ENCODE measurements at regions not wholly inside any gene's neighbourhood (a gene's known extent, or its start where the extent isn't known, plus 50 kb on each side); places are given as distances from the start of the nearest gene placed in this dataset.

GRCh38 chr4:86442881-86443280 is 83.0 kb upstream of the MAPK10 start:
- FAIRE-seq (no peak), ATAC-seq (no peak), DNase-seq (ENCODE audit: extremely low read depth in 1 of 4, low spot score in 3 of 4) (no peak)
- Histone ChIP-seq H3K4me2 (ENCODE audit: insufficient read depth, low read length) (no peak overlapping the region), H3K9me3 (replicated peaks; ENCODE audit: control insufficient read depth, insufficient read depth, low read depth, low read length) (no peaks in the 10 kb centered on the region), H2AFZ (ENCODE audit: low read depth, low read length) (no peak overlapping the region), H3K79me2 (ENCODE audit: control insufficient read depth, insufficient read depth, low read length) (no peaks in the 10 kb centered on the region), H3K9me1 (ENCODE audit: control insufficient read depth, insufficient read depth, low read length) (no peaks in the 10 kb centered on the region), H3K27me3 (ENCODE audit: control insufficient read depth in 2 of 2, insufficient read depth in 2 of 2, low read length in 2 of 2) (no peaks in the 10 kb centered on the region), H3K27ac (ENCODE audit: extremely low read depth, low read depth, low read length) (no peak overlapping the region), H3K9ac (ENCODE audit: insufficient read depth in 1 of 2, low read depth in 2 of 2, low read length in 2 of 2) (no peak overlapping the region), H4K20me1 (replicated peaks; ENCODE audit: control insufficient read depth, insufficient read depth, low read length) (no peaks in the 10 kb centered on the region), H3K36me3 (ENCODE audit: control insufficient read depth, insufficient read depth, low read length) (no peaks in the 10 kb centered on the region), H3K4me3 (no peak overlapping the region), H3K4me1 (replicated peaks in 1 of 2; ENCODE audit: control insufficient read depth in 2 of 2, insufficient read depth in 2 of 2, low read length in 2 of 2) (no peaks in the 10 kb centered on the region)
- BruUV-seq (replicated peaks), result no TSS peak
- ChIA-PET CTCF (ENCODE audit: low intra/inter-chr PET ratio) (no interaction called here), POLR2A (no interaction called here)
- TF ChIP-seq RCOR1 (IDR thresholded peaks at IDR 0.05; ENCODE audit: borderline replicate concordance in 1 of 2, low read depth in 2 of 2, low read length in 2 of 2), result no peak
- TF ChIP-seq PML (IDR thresholded peaks at IDR 0.05; ENCODE audit: low read length), result no peak
- TF ChIP-seq HDAC1 (IDR thresholded peaks at IDR 0.05), result no peak
- intact Hi-C loops (cut with micrococcal nuclease), result no loop called here
- in situ Hi-C loops (cut with MboI), result no loop called here

GRCh38 chr4:86443495-86443894 is 83.6 kb upstream of the MAPK10 start:
- 0% methylated on average over 8 of the region's 8 CpGs for WGBS (ENCODE audit: insufficient coverage, low coverage, missing lambda C conversion rate)
- Histone ChIP-seq H3K9me3 (replicated peaks; ENCODE audit: control insufficient read depth, insufficient read depth, low read depth, low read length) (no peaks in the 10 kb centered on the region), H3K27ac (ENCODE audit: extremely low read depth, low read depth, low read length) (no peak overlapping the region), H4K20me1 (replicated peaks; ENCODE audit: control insufficient read depth, insufficient read depth, low read length) (no peaks in the 10 kb centered on the region), H3K36me3 (ENCODE audit: control insufficient read depth, insufficient read depth, low read length) (no peaks in the 10 kb centered on the region), H3K9ac (ENCODE audit: insufficient read depth in 1 of 2, low read depth in 2 of 2, low read length in 2 of 2) (no peak overlapping the region), H3K27me3 (ENCODE audit: control insufficient read depth in 2 of 2, insufficient read depth in 2 of 2, low read length in 2 of 2) (no peaks in the 10 kb centered on the region), H3K9me1 (ENCODE audit: control insufficient read depth, insufficient read depth, low read length) (no peaks in the 10 kb centered on the region), H3K4me2 (ENCODE audit: insufficient read depth, low read length) (no peak overlapping the region), H3K4me3 (no peak overlapping the region), H3K4me1 (replicated peaks in 1 of 2; ENCODE audit: control insufficient read depth in 2 of 2, insufficient read depth in 2 of 2, low read length in 2 of 2) (no peaks in the 10 kb centered on the region), H2AFZ (ENCODE audit: low read depth, low read length) (no peak overlapping the region), H3K79me2 (ENCODE audit: control insufficient read depth, insufficient read depth, low read length) (no peaks in the 10 kb centered on the region)
- DNase-seq (ENCODE audit: extremely low read depth in 1 of 4, low spot score in 3 of 4) (no peak), FAIRE-seq (no peak), ATAC-seq (no peak)
- POLR2A ChIA-PET, result no interaction called here
- no TSS peak for BruUV-seq (replicated peaks)
- intact Hi-C loops (cut with micrococcal nuclease), result no loop called here
- in situ Hi-C loops (cut with MboI), result no loop called here
- CTCF ChIA-PET (ENCODE audit: low intra/inter-chr PET ratio), result no interaction called here
- TF ChIP-seq ZNF740 (CRISPR knock-in tag; IDR thresholded peaks at IDR 0.05), result no peak
- TF ChIP-seq ZNF740 (tag; IDR thresholded peaks at IDR 0.05), result no peak
- no peak for TF ChIP-seq SNAPC5 (CRISPR knock-in tag; IDR thresholded peaks at IDR 0.05)
- TF ChIP-seq ZBTB26 (CRISPR knock-in tag; IDR thresholded peaks at IDR 0.05), result no peak
- TF ChIP-seq PRMT5 (CRISPR knock-in tag; IDR thresholded peaks at IDR 0.05), result no peak
- TF ChIP-seq BMI1 (IDR thresholded peaks at IDR 0.05; ENCODE audit: low read length), result no peak
- no peak for TF ChIP-seq EP400 (IDR thresholded peaks at IDR 0.05)
- TF ChIP-seq HES1 (IDR thresholded peaks at IDR 0.05; ENCODE audit: low read depth), result no peak
- TF ChIP-seq FOXA3 (CRISPR knock-in tag; conservative IDR thresholded peaks at IDR 0.05 in 1 of 2, IDR thresholded peaks at IDR 0.05 in 1 of 2), result no peak
- no peak for TF ChIP-seq ZNF584 (CRISPR knock-in tag; IDR thresholded peaks at IDR 0.05; ENCODE audit: low read depth)
- TF ChIP-seq SNRNP70 (optimal IDR thresholded peaks at IDR 0.05; ENCODE audit: low read depth, low read length), result no peak
- no peak for TF ChIP-seq CBFB (CRISPR knock-in tag; IDR thresholded peaks at IDR 0.05)
- TF ChIP-seq RBM34 (IDR thresholded peaks at IDR 0.05; ENCODE audit: borderline replicate concordance, insufficient read depth, low read length), result no peak

Data from K562 (cell line).